HEK293T (cell line): ENCODE measurements at regions not wholly inside any gene's neighbourhood (a gene's known extent, or its start where the extent isn't known, plus 50 kb on each side); places are given as distances from the start of the nearest gene placed in this dataset.

Experiments used
- CTCF ChIA-PET: fragments of 350-600 bp; formaldehyde crosslinking; extraction: SDS; loops from one replicate; lab custom pipeline; 2021; ENCODE audit warnings: antibody characterized with exemption, inconsistent platforms; lab: Yijun Ruan, JAX
- POLR2A ChIA-PET: fragments of 350-600 bp; formaldehyde crosslinking; extraction: SDS; loops from one replicate; lab custom pipeline; 2020; ENCODE audit warnings: antibody characterized with exemption, inconsistent platforms; lab: Yijun Ruan, JAX
- DNase-seq: peaks from one replicate; pipeline ENCODE4 v3.0.0; 2012; ENCODE audit warnings: mixed read lengths; ENCODE audit errors: extremely low spot score
- ARNT ChIP-seq: fragments of 450-650 bp; IDR thresholded peaks from 2 replicates; pipeline ENCODE4 v1.6.1; 2017; ENCODE audit warnings: mild to moderate bottlenecking
- BHLHE40 ChIP-seq: fragments of 450-650 bp; IDR thresholded peaks from 2 replicates; pipeline ENCODE4 v1.6.1; 2016; ENCODE audit warnings: mild to moderate bottlenecking, moderate library complexity, borderline replicate concordance
- CTBP1 ChIP-seq: fragments of 450-650 bp; IDR thresholded peaks from 2 replicates; pipeline ENCODE4 v1.6.1; 2016; ENCODE audit warnings: borderline replicate concordance
- ELF4 ChIP-seq: fragments of 450-650 bp; IDR thresholded peaks from 2 replicates; pipeline ENCODE4 v1.6.1; 2017; ENCODE audit warnings: antibody characterized with exemption
- FOXA1 ChIP-seq: fragments of 450-650 bp; IDR thresholded peaks from 2 replicates; pipeline ENCODE4 v1.6.1; 2016; ENCODE audit warnings: mild to moderate bottlenecking
- FOXK2 ChIP-seq: fragments of 450-650 bp; IDR thresholded peaks from 2 replicates; pipeline ENCODE4 v1.6.1; 2016; ENCODE audit warnings: mild to moderate bottlenecking
- FOXM1 ChIP-seq: fragments of 450-650 bp; IDR thresholded peaks from 2 replicates; pipeline ENCODE4 v1.6.1; 2017; ENCODE audit warnings: mild to moderate bottlenecking, borderline replicate concordance
- HDGF ChIP-seq: fragments of 450-650 bp; IDR thresholded peaks from 2 replicates; pipeline ENCODE4 v1.6.1; 2017; ENCODE audit warnings: antibody characterized with exemption, borderline replicate concordance
- L3MBTL2 ChIP-seq: fragments of 450-650 bp; conservative IDR thresholded peaks from 2 replicates; pipeline ENCODE4 v1.6.1; 2016; ENCODE audit warnings: mild to moderate bottlenecking
- LEF1 ChIP-seq: fragments of 450-650 bp; IDR thresholded peaks from 2 replicates; pipeline ENCODE4 v1.6.1; 2017; ENCODE audit warnings: mild to moderate bottlenecking, borderline replicate concordance
- NFRKB ChIP-seq: fragments of 450-650 bp; IDR thresholded peaks from 2 replicates; pipeline ENCODE4 v1.6.1; 2016; ENCODE audit warnings: mild to moderate bottlenecking, moderate library complexity
- PKNOX1 ChIP-seq: fragments of 450-650 bp; IDR thresholded peaks from 2 replicates; pipeline ENCODE4 v1.6.1; 2016
- SP1 ChIP-seq: fragments of 450-650 bp; IDR thresholded peaks from 2 replicates; pipeline ENCODE4 v1.6.1; 2017
- SUZ12 ChIP-seq: fragments of 450-650 bp; IDR thresholded peaks from 2 replicates; pipeline ENCODE4 v1.6.1; 2016; ENCODE audit warnings: mild to moderate bottlenecking
- TARDBP ChIP-seq: fragments of 450-650 bp; IDR thresholded peaks from 2 replicates; pipeline ENCODE4 v1.6.1; 2016
- ZNF384 ChIP-seq: fragments of 450-650 bp; IDR thresholded peaks from 2 replicates; pipeline ENCODE4 v1.6.1; 2016

- ChIA-PET POLR2A (no interaction called here), CTCF (no interaction called here)
- TF ChIP-seq ZNF384 (no peak), ELF4 (no peak), FOXA1 (no peak)
- DNase-seq, result no peak
Measured at GRCh38 chr12:65637774-65638173, 186.5 kb upstream of the HMGA2 start.

GRCh38 chr12:65638324-65638723 lies 186.0 kb upstream of the HMGA2 start:
- ChIA-PET POLR2A (no interaction called here), CTCF (no interaction called here)
- DNase-seq, result no peak
- no peak for TF ChIP-seq FOXA1
- no peak for TF ChIP-seq PKNOX1
- no peak for TF ChIP-seq SUZ12
- TF ChIP-seq ELF4, result no peak
- no peak for TF ChIP-seq SP1
- TF ChIP-seq HDGF, result no peak
- TF ChIP-seq LEF1, result no peak
- no peak for TF ChIP-seq BHLHE40
- TF ChIP-seq FOXK2, result no peak
- no peak for TF ChIP-seq CTBP1
- no peak for TF ChIP-seq FOXM1
- TF ChIP-seq L3MBTL2, result no peak
- TF ChIP-seq NFRKB, result no peak
- no peak for TF ChIP-seq ZNF384
- no peak for TF ChIP-seq TARDBP
- TF ChIP-seq ARNT, result no peak

DNA sequence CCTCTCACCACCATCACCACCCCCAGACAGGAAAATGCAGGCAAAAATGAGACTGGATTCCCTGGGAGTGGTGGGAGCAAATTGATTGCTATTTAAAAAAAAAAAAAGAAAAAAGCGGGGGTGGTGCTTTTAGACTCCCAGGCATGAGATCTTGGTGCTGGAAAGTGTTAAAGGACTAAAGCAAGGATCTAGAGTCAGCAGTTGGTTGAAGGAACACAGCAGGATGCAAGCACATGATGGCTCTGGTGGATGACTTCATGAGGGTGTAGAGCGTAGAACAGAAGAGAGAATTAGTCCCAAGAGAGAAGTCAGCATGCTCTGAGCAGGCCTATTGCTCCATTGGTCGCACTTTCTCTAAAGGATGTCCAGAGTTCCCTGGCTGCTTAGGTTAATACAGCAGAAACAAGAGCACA lies 183.8 kb upstream of the HMGA2 start:
- DNase-seq, result peak; percentile 52
- TF ChIP-seq L3MBTL2 (peak; percentile 51; the same call in 1 of the 2 replicates), SUZ12 (no peak), FOXA1 (no peak), BHLHE40 (no peak), CTBP1 (no peak), ZNF384 (peak; percentile 57; the same call in 1 of the 2 replicates)
- ChIA-PET CTCF (no interaction called here), POLR2A (no interaction called here)

DNA sequence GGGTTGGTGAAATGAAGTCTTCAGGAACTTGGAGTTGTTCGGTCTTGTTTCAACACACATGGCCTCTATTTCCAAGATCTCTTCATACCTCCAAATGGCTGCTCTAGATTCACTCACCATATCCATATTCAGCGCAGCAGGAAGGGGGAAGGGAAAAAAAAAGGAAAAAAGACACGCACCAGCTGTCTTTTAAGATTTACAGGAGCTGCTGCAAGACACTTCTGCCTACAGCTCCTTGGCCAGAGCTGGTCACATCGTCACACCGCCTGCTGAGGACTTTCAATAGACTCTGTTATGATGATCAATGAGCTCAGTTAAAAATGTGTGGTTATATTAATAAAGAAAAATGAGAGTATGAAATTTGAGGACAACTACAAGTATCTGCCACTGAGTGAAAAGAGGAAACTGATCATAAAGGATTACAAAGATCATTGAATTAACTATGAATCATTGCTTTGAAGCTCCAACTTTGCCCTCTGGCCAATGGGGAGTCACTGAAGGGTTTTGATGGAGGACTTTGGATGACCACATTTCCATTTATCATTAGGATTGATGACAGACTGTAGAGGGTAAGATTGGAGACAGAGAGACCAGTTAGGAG lies 182.1 kb upstream of the HMGA2 start:
- POLR2A ChIA-PET, result no interaction called here
- no peak for TF ChIP-seq FOXA1
- no peak for TF ChIP-seq TARDBP
- no peak for TF ChIP-seq NFRKB
- no peak for TF ChIP-seq ZNF384
- TF ChIP-seq PKNOX1, result peak; percentile 30; the same call in 1 of the 2 replicates
- TF ChIP-seq ELF4, result no peak
- no peak for DNase-seq
- CTCF ChIA-PET, result no interaction called here

DNA sequence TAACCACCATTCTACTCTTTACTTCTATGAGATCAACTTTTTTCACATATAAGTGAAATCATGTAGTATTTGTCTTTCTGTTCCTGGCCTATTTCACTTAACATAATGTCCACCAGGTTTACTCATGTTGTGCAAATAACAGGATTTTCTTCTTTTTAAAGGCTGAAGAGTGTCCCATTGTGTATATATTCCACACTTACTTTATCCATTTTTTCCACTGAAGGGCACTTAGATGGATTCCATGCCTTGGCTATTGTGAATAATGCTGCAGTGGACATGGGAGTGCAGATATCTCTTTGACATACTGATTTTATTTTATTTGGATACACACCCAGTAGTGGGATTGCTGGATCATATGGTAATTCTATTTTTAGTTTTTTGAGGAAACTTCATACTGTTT lies 181.1 kb upstream of the HMGA2 start:
- DNase-seq, result no peak
- CTCF ChIA-PET, result no interaction called here
- TF ChIP-seq SUZ12 (no peak), L3MBTL2 (no peak), ZNF384 (no peak), CTBP1 (no peak), ARNT (no peak), FOXK2 (no peak), FOXA1 (no peak), LEF1 (no peak), FOXM1 (no peak), BHLHE40 (no peak), NFRKB (no peak), SP1 (no peak), ELF4 (no peak), TARDBP (no peak), HDGF (no peak), PKNOX1 (no peak)
- POLR2A ChIA-PET, result no interaction called here

- ChIA-PET POLR2A (no interaction called here), CTCF (interaction anchor here (1.8 kb wide), 1 partner anchor 41 kb away, joined by 8 read pairs; no protein-coding TSS in a partner anchor)
- TF ChIP-seq ARNT, result no peak
- no peak for TF ChIP-seq SUZ12
- no peak for TF ChIP-seq FOXK2
- peak; percentile 9; the same call in 1 of the 2 replicates for TF ChIP-seq PKNOX1
- TF ChIP-seq FOXA1, result no peak
- peak; percentile 79 for TF ChIP-seq ZNF384
- DNase-seq, result no peak
Measured at GRCh38 chr12:65643595-65644386, 180.5 kb upstream of the HMGA2 start.
